Calu3 (cell line): ENCODE measurements at regions not wholly inside any gene's neighbourhood (a gene's known extent, or its start where the extent isn't known, plus 50 kb on each side); places are given as distances from the start of the nearest gene placed in this dataset.
A peak's percentile ranks its signal among the peaks of the same experiment; 100 is the strongest.

Source experiments
- BruUV-seq: library from RNA; stranded (reverse); fragments of 400-500 nt; replicated peaks from 2 replicates; lab custom pipeline; 2021; lab: Mats Ljungman, UMichigan
- CTCF ChIA-PET: fragments of 300-600 bp; sonication (Branson Sonifier 250); formaldehyde crosslinking; loops from one replicate; lab custom pipeline; 2022; ENCODE audit warnings: antibody characterized with exemption; lab: Charles Lee
- DNase-seq: peaks from one replicate; pipeline ENCODE4 v3.0.0; 2022
- H3K27ac Mint-ChIP-seq: one replicate; pipeline ENCODE4 v1.8.0; 2022; ENCODE audit warnings: mixed read lengths; ENCODE audit not compliant: unreplicated experiment
- H3K27me3 Mint-ChIP-seq: one replicate; pipeline ENCODE4 v1.8.0; 2022; ENCODE audit warnings: mixed read lengths; ENCODE audit not compliant: unreplicated experiment
- H3K36me3 Mint-ChIP-seq: one replicate; pipeline ENCODE4 v1.8.0; 2022; ENCODE audit warnings: mild to moderate bottlenecking, moderate library complexity, mixed read lengths; ENCODE audit not compliant: insufficient read depth, unreplicated experiment
- H3K4me1 Mint-ChIP-seq: one replicate; pipeline ENCODE4 v1.8.0; 2022; ENCODE audit warnings: mild to moderate bottlenecking, low read depth, mixed read lengths; ENCODE audit not compliant: unreplicated experiment
- H3K4me3 Mint-ChIP-seq: one replicate; pipeline ENCODE4 v1.8.0; 2022; ENCODE audit warnings: mild to moderate bottlenecking, low read depth, moderate library complexity, mixed read lengths; ENCODE audit not compliant: unreplicated experiment
- H3K9me3 Mint-ChIP-seq: one replicate; pipeline ENCODE4 v1.8.0; 2022; ENCODE audit warnings: low read depth, mixed read lengths; ENCODE audit not compliant: unreplicated experiment
- intact Hi-C: fragments of 100-400 bp; cut with micrococcal nuclease; formaldehyde crosslinking; loops from one replicate; pipeline ENCODE4 v1.10.0; 2022; ENCODE audit not compliant: unreplicated experiment
- TF ChIP-seq, protein P1 (sequence below): fragments of 200-600 bp; IDR thresholded peaks from one replicate; pipeline ENCODE4 v1.8.0; 2022; ENCODE audit warnings: antibody characterized with exemption; ENCODE audit not compliant: unreplicated experiment

DNA sequence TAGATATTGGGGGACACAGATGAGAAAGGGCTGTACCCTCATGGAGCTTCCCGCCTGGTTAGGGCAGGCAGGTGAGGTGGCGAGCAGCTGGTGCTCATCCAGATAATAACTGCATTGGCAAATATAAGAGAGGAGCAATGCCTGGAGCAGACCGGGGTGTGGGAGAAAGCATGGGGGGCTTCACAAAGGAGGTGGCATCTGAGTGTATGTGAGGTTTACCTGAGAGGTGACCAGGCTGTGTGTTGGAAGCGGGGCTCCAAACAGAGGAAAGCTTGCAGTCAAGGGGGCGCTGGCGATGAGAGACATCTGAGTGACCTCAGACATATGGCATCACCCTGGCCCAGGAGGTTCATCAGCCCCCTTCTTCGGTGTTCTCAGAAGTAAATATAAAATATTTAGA, 72.1 kb upstream of the PMEPA1 start:
- CTCF ChIA-PET: interaction anchor here (1.2 kb wide), 1 partner anchor 12 kb away, joined by 3 read pairs; no protein-coding TSS in a partner anchor
- intact Hi-C loops: no loop called here
- H3K4me1 Mint-ChIP-seq: peaks cover 28% of the 10 kb centered on the region
- no peaks in the 10 kb centered on the region for H3K36me3 Mint-ChIP-seq
- H3K27ac Mint-ChIP-seq: no peak overlapping the region
- no peak overlapping the region for H3K4me3 Mint-ChIP-seq
- TF ChIP-seq, protein P1, sequence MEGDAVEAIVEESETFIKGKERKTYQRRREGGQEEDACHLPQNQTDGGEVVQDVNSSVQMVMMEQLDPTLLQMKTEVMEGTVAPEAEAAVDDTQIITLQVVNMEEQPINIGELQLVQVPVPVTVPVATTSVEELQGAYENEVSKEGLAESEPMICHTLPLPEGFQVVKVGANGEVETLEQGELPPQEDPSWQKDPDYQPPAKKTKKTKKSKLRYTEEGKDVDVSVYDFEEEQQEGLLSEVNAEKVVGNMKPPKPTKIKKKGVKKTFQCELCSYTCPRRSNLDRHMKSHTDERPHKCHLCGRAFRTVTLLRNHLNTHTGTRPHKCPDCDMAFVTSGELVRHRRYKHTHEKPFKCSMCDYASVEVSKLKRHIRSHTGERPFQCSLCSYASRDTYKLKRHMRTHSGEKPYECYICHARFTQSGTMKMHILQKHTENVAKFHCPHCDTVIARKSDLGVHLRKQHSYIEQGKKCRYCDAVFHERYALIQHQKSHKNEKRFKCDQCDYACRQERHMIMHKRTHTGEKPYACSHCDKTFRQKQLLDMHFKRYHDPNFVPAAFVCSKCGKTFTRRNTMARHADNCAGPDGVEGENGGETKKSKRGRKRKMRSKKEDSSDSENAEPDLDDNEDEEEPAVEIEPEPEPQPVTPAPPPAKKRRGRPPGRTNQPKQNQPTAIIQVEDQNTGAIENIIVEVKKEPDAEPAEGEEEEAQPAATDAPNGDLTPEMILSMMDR: no peak
- DNase-seq: no peak
- peaks cover 16% of the 10 kb centered on the region for H3K27me3 Mint-ChIP-seq
- H3K9me3 Mint-ChIP-seq: peaks cover 3% of the 10 kb centered on the region
- BruUV-seq: no TSS peak

DNA sequence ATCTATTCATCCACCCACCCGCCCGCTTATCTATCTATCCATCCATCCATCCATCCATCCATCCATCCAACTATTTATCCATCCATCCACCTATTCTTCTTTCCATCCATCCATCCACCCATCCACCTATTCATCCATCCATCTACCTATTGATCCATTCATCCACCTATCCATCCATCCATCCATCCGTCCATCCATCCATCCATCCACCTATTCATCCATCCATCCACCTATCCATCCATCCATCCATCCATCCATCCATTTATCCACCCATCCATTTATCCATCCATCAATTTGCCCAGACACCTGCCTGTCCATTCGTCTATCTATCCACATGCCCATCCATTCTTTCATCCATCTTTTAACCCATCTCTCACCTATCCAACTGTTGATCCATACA, 71.1 kb upstream of the PMEPA1 start:
- H3K9me3 Mint-ChIP-seq: peaks cover 3% of the 10 kb centered on the region
- H3K4me3 Mint-ChIP-seq: no peak overlapping the region
- H3K27ac Mint-ChIP-seq: no peak overlapping the region
- peaks cover 16% of the 10 kb centered on the region for H3K27me3 Mint-ChIP-seq
- TF ChIP-seq, protein P1: no peak
- BruUV-seq: no TSS peak
- H3K36me3 Mint-ChIP-seq: no peaks in the 10 kb centered on the region
- peaks cover 28% of the 10 kb centered on the region for H3K4me1 Mint-ChIP-seq
- intact Hi-C loops: no loop called here
- CTCF ChIA-PET: interaction anchor here (1.2 kb wide), 1 partner anchor 11 kb away, joined by 3 read pairs; no protein-coding TSS in a partner anchor
- no peak for DNase-seq

DNA sequence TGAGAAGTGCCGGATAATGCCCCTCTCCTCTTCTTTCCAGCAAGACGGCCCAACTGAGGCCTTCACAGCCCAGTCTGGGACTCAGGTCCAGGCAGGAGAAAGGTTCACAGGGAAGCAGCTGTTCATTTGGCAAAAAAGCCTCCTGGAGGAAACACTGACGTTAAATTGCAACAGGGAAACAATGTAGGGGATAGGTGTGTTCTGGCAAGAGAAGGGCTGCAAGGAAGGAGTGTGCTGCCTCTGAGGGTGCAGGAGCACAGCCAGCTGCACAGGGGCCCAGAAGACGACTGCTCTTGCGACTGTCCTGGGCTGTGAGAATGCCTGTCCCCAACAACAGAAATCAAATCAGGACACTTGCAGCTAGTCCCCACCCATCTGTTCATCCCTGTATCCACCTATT, 70.6 kb upstream of the PMEPA1 start:
- Mint-ChIP-seq H3K4me1 (peaks cover 28% of the 10 kb centered on the region), H3K4me3 (no peak overlapping the region), H3K27ac (no peak overlapping the region), H3K27me3 (peaks cover 16% of the 10 kb centered on the region), H3K36me3 (no peaks in the 10 kb centered on the region), H3K9me3 (peaks cover 3% of the 10 kb centered on the region)
- DNase-seq: no peak
- TF ChIP-seq, protein P1: no peak
- BruUV-seq: no TSS peak
- CTCF ChIA-PET: no interaction called here
- intact Hi-C loops: no loop called here

DNA sequence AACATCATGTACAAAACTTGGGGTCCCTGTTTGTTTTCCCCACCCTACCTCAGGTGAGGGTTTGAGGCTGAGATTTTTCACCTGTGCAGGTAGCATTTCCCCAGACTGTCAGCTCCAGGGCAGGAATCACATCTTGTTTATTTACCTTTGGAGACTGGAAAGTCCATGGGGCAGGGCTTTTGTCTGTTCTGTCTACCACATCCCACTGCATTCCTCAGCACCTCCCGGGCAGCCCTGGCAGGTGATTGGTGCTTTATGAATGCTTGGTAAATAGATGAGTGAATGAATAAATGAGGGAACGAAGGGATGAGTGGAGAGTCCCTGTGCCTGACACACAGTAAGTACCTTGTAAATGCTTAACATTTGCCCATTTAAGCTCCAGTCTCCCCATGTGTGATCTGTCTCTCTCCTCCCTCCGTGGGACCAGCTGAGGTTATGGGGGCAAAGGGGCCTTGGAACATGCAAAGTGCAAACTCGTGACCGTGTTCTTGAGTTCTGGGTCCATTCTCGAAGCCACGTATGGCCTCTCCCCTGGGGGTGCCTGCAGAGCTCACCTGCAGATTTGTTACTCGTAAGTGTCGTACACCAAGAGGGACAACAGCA, 69.7 kb upstream of the PMEPA1 start:
- TF ChIP-seq, protein P1: no peak
- H3K4me1 Mint-ChIP-seq: peaks cover 28% of the 10 kb centered on the region
- no peaks in the 10 kb centered on the region for H3K36me3 Mint-ChIP-seq
- peak; percentile 53 for DNase-seq
- CTCF ChIA-PET: interaction anchor here (0.7 kb wide), 1 partner anchor 126 kb away, joined by 3 read pairs; no protein-coding TSS in a partner anchor
- H3K27me3 Mint-ChIP-seq: peaks cover 16% of the 10 kb centered on the region
- no TSS peak for BruUV-seq
- H3K4me3 Mint-ChIP-seq: no peak overlapping the region
- H3K9me3 Mint-ChIP-seq: peaks cover 3% of the 10 kb centered on the region
- intact Hi-C loops: loop anchor here (10.0 kb wide), 1 partner anchor 65 kb away; the partner anchor contains the start of gene PMEPA1
- H3K27ac Mint-ChIP-seq: no peak overlapping the region
